Fibroblast of mammary gland (primary cell): ENCODE measurements at regions not wholly inside any gene's neighbourhood (a gene's known extent, or its start where the extent isn't known, plus 50 kb on each side); places are given as distances from the start of the nearest gene placed in this dataset.

Source experiments
- DNase-seq: peaks from one replicate; pipeline ENCODE4 v3.0.0-alpha.2; 2010; ENCODE audit warnings: low read depth
- H3K4me3 ChIP-seq: 2 replicates; pipeline ENCODE4 v1.5.1; 2011; ENCODE audit warnings: low read depth, mild to moderate bottlenecking, low read length, moderate library complexity; ENCODE audit not compliant: control insufficient read depth
- CTCF ChIP-seq: conservative IDR thresholded peaks from 2 replicates; pipeline ENCODE4 v1.5.1; 2011; ENCODE audit warnings: low read depth, low read length, inconsistent platforms; ENCODE audit not compliant: control insufficient read depth, insufficient read depth

- no peak overlapping the region for H3K4me3 ChIP-seq
- TF ChIP-seq CTCF = peak; percentile 25
- no peak for DNase-seq
Observed at GRCh38 chr17:77266891-77267341, 126.1 kb downstream of the SEC14L1 start.

DNA sequence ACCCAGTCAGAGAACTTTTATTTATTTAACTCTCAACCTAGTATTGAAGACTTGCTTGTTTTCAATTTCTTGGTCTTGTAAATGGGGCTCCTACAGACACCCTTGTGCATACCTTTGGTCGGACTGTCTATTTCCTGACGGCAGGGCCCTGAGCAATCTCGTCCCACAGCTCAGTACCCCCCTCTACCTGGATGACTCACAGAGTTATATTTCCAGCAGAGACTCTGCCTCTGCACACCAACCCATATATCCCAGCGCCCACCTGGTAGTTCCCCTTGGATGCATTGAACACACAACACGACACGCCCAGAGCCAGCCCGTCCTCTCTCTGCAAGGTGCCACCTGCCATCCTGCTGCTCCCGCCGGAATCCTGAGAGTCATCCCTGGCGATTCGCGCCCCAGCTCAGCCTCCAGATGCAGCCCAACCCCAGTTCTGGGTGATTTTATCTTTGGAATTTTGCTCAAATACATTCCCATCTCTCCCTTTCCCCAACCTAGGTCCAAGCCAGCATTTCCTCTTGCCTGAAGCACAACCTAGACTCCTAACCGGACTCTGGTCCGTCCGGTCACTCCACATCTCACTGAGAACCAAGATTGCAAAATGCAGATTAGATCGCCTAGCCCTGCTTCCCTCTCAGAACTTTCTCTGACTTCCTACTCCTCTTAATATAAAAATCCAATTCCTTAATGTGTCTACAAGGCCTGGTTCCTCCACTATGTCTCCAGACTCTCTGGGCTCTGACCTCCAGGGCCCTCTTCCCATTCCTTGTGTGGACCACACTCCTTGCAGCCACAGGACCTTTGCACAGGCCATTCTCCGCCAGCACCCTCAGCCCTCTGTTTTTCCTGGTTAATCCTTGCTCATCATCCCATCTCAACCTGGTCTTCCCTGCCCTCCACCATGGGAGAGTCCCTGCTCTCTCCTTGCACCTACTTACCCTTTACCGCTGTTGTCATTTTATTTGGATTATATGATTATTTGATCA, 129.2 kb downstream of the SEC14L1 start:
- DNase-seq = no peak
- H3K4me3 ChIP-seq = no peak overlapping the region
- no peak for TF ChIP-seq CTCF

- TF ChIP-seq CTCF = no peak
- H3K4me3 ChIP-seq = no peak overlapping the region
- no peak for DNase-seq
Observed at GRCh38 chr17:77271411-77271810, 130.6 kb downstream of the SEC14L1 start.

- DNase-seq = peak; percentile 59
- TF ChIP-seq CTCF = no peak
- no peak overlapping the region for H3K4me3 ChIP-seq
Observed at GRCh38 chr17:77273397-77274085, 132.8 kb downstream of the SEC14L1 start.

- DNase-seq = no peak
- TF ChIP-seq CTCF = no peak
- no peak overlapping the region for H3K4me3 ChIP-seq
Observed at GRCh38 chr17:77274096-77274845, 133.5 kb downstream of the SEC14L1 start.
